HL-60 (cell line): ENCODE measurements at regions not wholly inside any gene's neighbourhood (a gene's known extent, or its start where the extent isn't known, plus 50 kb on each side); places are given as distances from the start of the nearest gene placed in this dataset.

ENCODE experiments used
- CTCF ChIP-seq: IDR thresholded peaks from one replicate; pipeline ENCODE4 v1.5.1; 2011; ENCODE audit warnings: low read length, control low read depth, inconsistent platforms; ENCODE audit not compliant: insufficient read depth
- GABPA ChIP-seq: IDR thresholded peaks from 2 replicates; pipeline ENCODE4 v1.6.1; 2012; ENCODE audit warnings: low read depth
- POLR2AphosphoS5 ChIP-seq: IDR thresholded peaks from 2 replicates; pipeline ENCODE4 v1.6.1; 2012; ENCODE audit warnings: low read depth
- REST ChIP-seq: IDR thresholded peaks from 2 replicates; pipeline ENCODE4 v1.6.1; 2012; ENCODE audit warnings: low read depth; ENCODE audit not compliant: insufficient replicate concordance
- SPI1 ChIP-seq: IDR thresholded peaks from 2 replicates; pipeline ENCODE4 v1.6.1; 2012; ENCODE audit warnings: low read depth, mild to moderate bottlenecking, borderline replicate concordance

DNA sequence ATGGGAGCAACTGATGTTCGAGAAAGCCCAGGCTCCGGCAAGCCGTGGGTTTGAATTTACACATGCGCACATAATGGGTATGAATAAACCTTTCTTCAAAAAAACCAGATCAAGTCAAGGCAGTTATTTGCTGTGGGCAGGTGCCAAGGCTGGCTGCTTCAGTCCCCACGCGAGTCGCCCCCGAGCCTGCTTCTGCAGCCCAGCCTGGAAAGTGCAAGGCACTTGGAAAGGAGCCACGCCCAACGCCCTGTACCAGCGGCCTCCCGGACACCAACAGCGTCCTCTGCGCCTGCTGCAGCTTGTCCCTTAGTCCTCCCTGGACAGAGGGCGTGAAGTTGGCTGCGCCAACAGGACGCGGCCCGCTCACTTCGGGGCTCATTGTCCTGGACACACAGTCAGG lies 68.9 kb downstream of the KLF15 start:
- TF ChIP-seq CTCF: no peak
- no peak for TF ChIP-seq POLR2AphosphoS5
- no peak for TF ChIP-seq GABPA
- TF ChIP-seq SPI1: no peak
- TF ChIP-seq REST: no peak
